Thoracic aorta (tissue), 2 donors: ENCODE measurements at regions not wholly inside any gene's neighbourhood (a gene's known extent, or its start where the extent isn't known, plus 50 kb on each side); places are given as distances from the start of the nearest gene placed in this dataset.

ENCODE experiments used
- ATAC-seq: fragments of 150-250 bp; one replicate; pipeline ENCODE4 v1.8.0; 2017; ENCODE audit warnings: low read depth; ENCODE audit not compliant: insufficient number of reproducible peaks, low FRiP score
- DNase-seq: peaks from one replicate; pipeline ENCODE4 v3.0.0-alpha.2; 2020; ENCODE audit warnings: low spot score
- H3K27ac ChIP-seq, 2 donors: fragments of 200-600 bp; sonication (generic); 1 replicate in 1 of 2; 2 replicates in 1 of 2; pipeline ENCODE4 v1.5.1; 2016; ENCODE audit warnings: mild to moderate bottlenecking in 2 of 2, moderate library complexity in 2 of 2
- H3K27me3 ChIP-seq: fragments of 200-600 bp; sonication (generic); replicated peaks from 2 replicates; pipeline ENCODE4 v1.6.0; 2016; ENCODE audit warnings: mild to moderate bottlenecking; ENCODE audit not compliant: insufficient read depth
- H3K36me3 ChIP-seq: fragments of 200-600 bp; sonication (generic); one replicate; pipeline ENCODE4 v1.5.1; 2016
- H3K4me1 ChIP-seq, 2 donors: fragments of 200-600 bp; sonication (generic); 1 replicate in 1 of 2; 2 replicates in 1 of 2; pipeline versions ENCODE4 v1.5.1 to v1.6.0; 2016; ENCODE audit warnings: low read depth in 2 of 2, mild to moderate bottlenecking in 1 of 2; ENCODE audit not compliant: control insufficient read depth in 1 of 2
- H3K4me3 ChIP-seq: fragments of 200-600 bp; sonication (generic); 2 replicates; pipeline ENCODE4 v1.5.1; 2016; ENCODE audit warnings: mild to moderate bottlenecking
- H3K9me3 ChIP-seq: fragments of 200-600 bp; sonication (generic); 2 replicates; pipeline ENCODE4 v1.5.1; 2016
- TF ChIP-seq, protein P1 (sequence below): fragments of 200-600 bp; sonication (generic); IDR thresholded peaks from one replicate; pipeline ENCODE4 v1.5.1; 2019; ENCODE audit warnings: antibody characterized with exemption

DNA sequence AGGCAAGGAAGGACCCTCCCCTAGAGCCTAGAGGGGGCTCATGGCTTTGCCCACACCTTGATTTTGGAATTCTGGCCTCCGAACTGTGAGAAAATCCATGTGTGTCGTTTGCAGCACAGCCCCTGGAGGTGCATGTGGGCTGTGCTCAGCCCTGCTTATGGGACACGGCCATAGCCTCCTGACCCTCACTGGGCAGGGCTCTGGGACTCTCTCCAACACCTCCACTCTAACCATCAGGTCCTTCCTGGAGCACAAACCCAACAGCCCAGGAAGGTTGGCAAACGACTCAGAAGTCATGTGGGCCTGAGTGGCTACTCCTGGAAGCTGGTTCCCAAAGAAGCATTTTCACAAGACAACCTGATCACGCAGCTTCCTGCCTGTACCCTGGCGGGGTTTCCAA is 144.1 kb downstream of the CTTN start:
- Histone ChIP-seq H3K9me3 (no peaks in the 10 kb centered on the region), H3K4me3 (no peak overlapping the region), H3K27ac (no peak overlapping the region), H3K4me1 (no peaks in the 10 kb centered on the region), H3K36me3 (no peaks in the 10 kb centered on the region), H3K27me3 (no peaks in the 10 kb centered on the region)
- TF ChIP-seq, protein P1, sequence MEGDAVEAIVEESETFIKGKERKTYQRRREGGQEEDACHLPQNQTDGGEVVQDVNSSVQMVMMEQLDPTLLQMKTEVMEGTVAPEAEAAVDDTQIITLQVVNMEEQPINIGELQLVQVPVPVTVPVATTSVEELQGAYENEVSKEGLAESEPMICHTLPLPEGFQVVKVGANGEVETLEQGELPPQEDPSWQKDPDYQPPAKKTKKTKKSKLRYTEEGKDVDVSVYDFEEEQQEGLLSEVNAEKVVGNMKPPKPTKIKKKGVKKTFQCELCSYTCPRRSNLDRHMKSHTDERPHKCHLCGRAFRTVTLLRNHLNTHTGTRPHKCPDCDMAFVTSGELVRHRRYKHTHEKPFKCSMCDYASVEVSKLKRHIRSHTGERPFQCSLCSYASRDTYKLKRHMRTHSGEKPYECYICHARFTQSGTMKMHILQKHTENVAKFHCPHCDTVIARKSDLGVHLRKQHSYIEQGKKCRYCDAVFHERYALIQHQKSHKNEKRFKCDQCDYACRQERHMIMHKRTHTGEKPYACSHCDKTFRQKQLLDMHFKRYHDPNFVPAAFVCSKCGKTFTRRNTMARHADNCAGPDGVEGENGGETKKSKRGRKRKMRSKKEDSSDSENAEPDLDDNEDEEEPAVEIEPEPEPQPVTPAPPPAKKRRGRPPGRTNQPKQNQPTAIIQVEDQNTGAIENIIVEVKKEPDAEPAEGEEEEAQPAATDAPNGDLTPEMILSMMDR = no peak
- ATAC-seq (no peak), DNase-seq (no peak)

DNA sequence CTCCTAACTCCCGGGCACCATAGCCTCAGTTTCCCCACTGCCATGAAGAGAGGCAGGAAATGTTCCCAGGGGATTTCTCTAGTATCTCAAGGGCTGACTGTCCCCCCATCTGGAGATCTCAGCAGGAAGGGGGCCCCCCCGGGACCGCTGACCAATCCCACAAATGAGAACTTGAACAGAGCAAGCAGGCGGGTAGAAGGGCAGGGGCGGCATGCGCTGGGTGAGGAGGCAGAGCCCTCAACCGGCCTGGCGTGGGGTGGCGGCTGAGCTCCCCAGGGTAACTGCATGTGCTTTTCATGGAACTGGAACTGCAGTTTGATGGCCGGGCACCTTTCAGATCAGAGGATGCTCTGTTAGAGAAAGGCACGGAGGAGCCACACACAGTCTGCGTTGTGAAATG is 144.5 kb downstream of the CTTN start:
- DNase-seq (no peak), ATAC-seq (no peak)
- H3K4me3 ChIP-seq = no peak overlapping the region
- no peaks in the 10 kb centered on the region for H3K4me1 ChIP-seq
- no peak overlapping the region for H3K27ac ChIP-seq
- H3K36me3 ChIP-seq = no peaks in the 10 kb centered on the region
- no peaks in the 10 kb centered on the region for H3K9me3 ChIP-seq
- H3K27me3 ChIP-seq = no peaks in the 10 kb centered on the region
- TF ChIP-seq, protein P1 = no peak

DNA sequence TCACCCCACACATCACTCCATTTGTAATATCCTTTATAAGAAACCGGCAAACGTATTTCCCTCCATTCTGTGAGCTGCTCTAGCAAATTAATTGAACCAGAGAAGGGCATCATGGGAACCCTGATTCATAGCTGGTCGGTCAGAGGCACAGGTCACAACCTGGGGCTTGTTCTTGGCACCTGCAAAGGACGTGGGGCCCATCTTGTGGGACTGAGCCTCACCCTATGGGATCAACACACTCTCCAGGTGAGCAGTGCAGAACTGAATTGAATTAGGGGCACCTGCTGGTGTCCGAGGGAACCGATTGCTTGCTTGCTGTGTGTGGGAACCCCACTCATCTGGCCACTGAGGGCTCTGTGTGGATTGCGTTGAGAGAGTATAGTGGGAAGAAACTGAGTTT is 145.3 kb downstream of the CTTN start:
- no peaks in the 10 kb centered on the region for H3K4me1 ChIP-seq
- no peaks in the 10 kb centered on the region for H3K36me3 ChIP-seq
- DNase-seq (no peak), ATAC-seq (no peak)
- no peaks in the 10 kb centered on the region for H3K27me3 ChIP-seq
- TF ChIP-seq, protein P1 = no peak
- H3K4me3 ChIP-seq = no peak overlapping the region
- H3K9me3 ChIP-seq = no peaks in the 10 kb centered on the region
- no peak overlapping the region for H3K27ac ChIP-seq

DNA sequence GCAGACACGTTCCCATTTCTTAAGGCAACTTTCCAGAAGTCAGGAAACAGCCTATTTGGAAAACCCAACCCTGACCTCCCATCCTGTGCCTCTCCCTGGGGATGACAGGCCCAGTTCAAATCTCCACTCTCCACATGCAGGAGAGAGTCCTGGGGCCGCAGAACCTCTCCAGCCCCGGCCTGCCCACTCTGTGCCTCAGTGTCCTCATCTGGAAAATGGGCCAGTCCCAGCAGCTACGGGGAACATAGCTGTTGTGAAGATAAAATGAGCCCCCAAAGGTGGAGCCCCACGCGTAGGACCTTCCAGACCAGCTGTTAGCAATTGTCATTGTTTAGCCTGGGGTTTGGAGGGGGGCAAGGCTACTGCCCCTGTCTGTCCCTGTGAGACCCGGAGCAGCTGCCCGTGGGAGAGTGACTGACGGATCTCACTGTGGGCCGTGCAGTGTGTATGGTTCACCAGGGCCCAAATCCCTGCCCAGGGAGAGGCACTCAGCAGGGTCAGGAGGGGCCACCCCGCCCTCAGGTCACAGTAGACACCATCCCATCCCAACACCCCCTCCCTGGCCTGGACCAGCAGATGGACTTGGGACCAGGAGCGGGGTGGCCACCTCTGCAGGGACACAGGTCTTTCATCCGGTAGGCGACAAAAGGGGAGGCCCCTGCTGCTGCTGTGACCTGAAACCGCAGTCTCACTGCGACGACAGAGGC is 145.9 kb downstream of the CTTN start:
- no peaks in the 10 kb centered on the region for H3K4me1 ChIP-seq
- ATAC-seq (no peak), DNase-seq (no peak)
- H3K36me3 ChIP-seq = no peaks in the 10 kb centered on the region
- no peak overlapping the region for H3K4me3 ChIP-seq
- TF ChIP-seq, protein P1 = no peak
- no peak overlapping the region for H3K27ac ChIP-seq
- no peaks in the 10 kb centered on the region for H3K27me3 ChIP-seq
- no peaks in the 10 kb centered on the region for H3K9me3 ChIP-seq

DNA sequence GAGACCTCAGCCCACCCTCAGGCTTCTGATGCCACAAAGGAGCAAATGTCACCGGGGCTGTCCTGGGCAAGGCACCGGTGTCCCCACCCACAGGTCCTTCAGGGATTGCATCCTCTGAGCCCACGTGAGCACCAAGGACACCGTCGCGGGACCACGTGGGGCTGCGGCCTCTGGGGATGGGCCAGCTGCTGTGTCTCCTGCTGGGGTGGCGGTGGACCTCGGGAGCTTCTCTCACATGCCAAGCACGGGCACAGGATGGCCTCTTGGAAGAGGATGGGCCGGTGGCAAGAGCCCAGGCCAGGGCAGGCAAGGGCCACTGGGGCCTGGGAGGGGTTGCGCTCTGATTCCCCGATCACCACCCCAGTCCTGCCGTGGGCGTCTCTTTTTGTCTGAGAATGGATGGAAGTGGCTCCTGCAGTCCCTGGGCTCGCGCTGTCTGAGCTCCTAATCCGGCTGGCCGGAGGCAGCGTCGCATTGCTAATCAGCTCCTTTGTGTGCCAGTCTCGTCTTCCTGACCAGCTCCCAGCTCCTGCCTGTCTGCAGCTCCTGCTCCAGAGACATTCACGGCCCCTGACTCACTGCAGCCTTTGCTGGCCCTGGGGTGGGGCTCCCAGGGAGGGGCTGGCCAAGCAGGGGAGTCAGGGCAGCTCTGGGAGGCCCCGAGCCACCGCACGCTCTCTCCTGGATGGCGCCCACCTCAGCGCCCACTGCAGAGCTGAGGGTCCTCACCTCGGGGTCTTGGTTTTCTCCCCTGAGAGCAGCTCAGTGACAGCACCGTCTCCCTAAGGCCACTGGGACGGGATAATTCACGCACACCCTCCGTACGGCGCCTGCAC is 146.7 kb downstream of the CTTN start:
- H3K4me1 ChIP-seq = no peaks in the 10 kb centered on the region
- no peak overlapping the region for H3K4me3 ChIP-seq
- no peaks in the 10 kb centered on the region for H3K27me3 ChIP-seq
- TF ChIP-seq, protein P1 = no peak
- ATAC-seq = no peak
- H3K9me3 ChIP-seq = no peaks in the 10 kb centered on the region
- no peaks in the 10 kb centered on the region for H3K36me3 ChIP-seq
- H3K27ac ChIP-seq = no peak overlapping the region
- DNase-seq = no peak
